GM19025 (cell line): ENCODE measurements at regions not wholly inside any gene's neighbourhood (a gene's known extent, or its start where the extent isn't known, plus 50 kb on each side); places are given as distances from the start of the nearest gene placed in this dataset.

ENCODE experiments used
- ATAC-seq: cut with Tn5 transposase; IDR thresholded peaks from one replicate; pipeline ENCODE4 v1.9.1; 2021; ENCODE audit warnings: mild to moderate bottlenecking, low read depth, moderate library complexity; ENCODE audit not compliant: unreplicated experiment

DNA sequence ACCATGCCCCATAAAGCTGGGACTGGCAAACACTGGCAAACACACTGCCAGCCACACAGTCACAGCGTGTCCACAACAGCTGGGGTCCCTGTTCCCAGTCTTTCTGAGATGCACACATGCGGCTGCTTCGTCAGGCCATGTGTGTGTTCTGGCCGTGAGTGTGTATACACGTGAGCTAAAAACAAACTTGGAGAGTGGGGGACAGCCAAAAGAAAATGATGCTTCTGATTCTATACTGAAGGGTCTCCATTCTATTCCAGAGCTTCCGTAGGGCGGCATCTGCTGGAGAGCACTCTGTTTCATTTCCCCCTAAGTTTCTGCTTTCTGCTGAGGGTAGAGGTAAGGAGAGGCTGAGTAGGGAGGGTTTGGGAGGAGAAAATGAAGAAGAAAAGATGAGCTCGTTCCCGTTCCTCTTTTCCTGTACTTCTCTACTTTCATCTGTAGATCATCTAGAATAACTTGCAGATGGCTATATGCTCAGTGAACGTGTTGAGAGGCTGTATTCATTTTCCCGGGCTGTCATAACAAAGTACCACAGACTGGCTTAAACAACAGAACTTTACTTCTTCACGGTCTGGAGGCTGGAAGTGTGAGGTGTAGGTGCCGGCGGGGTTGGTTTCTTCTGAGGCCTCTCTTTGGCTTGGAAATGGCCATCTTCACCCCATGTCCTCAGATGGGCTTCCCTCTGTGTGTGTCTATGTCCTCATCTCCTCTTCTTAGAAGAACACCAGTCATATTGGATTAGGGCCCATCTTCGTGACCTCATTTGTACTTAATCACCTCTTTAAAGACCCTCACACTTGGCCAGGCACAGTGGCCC is 151.6 kb downstream of the TOMM20 start:
- ATAC-seq = no peak

DNA sequence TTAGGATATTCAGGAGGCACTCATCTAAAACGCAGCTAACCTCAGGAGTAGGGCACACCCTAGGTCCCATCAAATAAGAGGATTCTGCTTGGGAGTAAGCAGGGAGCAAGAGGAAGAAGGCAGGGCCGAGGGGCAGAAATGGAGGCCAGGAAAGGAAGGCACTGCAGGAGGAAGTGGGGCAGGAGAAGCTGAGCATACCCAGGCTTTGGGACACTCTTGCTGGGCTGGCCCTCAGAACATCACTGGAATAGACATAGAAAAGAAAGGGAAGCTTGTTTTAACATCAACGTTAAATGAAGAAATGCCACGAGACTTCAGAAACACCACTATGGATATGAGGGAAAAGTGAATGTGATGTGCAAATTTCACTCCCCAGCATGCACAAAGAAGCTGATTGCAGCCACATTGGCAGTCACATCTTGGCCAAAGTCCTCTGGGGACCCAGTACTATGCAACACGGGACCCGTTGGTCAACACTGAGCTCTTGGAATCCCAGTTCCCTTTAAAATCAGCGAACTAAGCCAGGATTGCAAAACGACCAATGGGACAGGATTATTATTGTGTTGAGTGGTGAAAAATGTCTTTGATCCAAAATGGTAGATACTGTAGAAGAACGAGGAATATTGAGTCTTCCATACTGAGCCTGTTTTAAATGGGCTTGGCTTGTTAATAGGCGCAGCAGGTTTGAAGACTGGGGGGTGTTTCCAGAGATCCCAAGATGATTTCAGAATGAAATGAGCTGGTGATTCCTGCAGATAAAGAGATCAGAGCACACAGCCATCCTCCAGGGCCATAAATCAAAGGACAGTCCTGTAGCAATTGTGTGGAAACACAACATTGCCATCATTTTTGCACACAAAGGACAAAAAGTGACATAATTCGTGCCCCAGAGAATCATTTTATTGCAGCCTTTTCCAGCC is 152.4 kb downstream of the TOMM20 start:
- ATAC-seq = no peak

DNA sequence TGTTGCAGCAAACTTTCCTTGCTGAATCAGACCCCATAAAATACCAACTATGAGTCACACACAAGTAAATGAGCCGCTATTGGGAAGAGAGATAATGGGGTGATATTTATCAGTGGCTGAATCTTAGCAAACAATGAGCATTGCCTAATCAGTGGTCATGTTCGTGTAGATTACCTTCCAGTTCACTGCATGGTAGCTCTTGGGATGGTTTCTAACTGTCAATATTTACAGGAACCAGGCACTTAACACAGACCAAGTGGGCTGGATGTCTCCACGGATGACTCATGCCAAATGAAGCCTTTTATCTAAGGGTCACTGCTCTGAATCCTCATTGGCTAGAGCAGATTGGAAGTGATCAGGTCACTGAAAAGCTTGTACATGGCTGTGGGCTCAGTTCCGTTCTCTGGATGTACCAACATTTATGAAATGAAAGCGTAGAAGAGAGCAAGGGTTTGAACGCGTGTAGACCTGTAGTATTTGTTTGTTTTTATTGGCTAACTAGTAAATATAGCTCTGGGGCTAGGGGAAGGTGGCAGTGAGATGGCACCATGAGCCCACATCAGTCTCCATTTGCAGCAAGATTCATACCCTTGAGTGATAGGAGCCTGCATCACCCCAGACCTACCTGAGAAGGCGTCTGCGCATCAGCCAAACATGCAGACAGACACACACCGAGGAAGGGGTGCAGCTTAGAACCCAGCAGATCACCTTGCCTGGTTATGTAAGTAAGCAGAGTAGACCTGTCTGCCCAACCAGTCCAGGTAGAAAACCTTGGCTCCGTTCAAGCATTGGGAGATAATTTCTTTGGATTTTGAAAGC is 153.3 kb downstream of the TOMM20 start:
- no peak for ATAC-seq

DNA sequence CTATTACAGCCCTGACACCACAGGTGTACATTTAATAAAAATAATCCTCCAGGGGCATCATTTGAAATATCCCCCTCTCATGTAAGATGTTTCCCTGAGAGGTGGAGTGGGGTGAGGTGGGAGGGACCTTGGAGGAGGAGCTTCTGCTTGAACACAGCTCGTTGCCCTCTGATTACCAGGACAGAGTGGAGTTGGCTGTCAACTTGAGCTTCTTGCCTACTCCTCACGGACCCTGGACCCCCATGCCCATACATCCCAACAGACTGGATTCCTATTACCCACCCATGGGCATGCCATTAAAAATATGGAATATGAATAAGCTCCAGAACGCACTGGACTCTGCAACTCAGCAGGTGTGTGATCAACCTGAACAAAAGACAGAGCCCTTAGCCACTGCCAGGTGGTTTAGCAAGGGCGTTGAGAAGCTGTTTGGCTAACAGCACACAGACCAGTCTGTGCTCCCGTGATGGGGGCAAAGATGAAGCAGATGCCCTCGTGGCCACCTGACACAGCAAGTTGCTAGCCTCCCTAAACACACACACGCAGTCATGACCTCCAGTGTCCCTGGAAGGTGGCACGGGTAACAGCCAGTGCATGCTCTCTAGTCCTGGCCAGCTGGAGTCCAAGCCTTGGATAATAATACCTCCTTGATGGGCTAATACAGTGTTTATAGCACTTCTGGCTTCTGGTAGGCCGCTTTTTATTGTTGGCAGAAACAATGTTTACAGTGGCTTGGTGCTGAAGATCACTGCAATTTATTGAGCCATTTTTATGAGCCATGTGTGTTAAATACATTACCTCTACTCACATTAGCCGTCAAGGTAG is 155.0 kb downstream of the TOMM20 start:
- ATAC-seq = no peak

DNA sequence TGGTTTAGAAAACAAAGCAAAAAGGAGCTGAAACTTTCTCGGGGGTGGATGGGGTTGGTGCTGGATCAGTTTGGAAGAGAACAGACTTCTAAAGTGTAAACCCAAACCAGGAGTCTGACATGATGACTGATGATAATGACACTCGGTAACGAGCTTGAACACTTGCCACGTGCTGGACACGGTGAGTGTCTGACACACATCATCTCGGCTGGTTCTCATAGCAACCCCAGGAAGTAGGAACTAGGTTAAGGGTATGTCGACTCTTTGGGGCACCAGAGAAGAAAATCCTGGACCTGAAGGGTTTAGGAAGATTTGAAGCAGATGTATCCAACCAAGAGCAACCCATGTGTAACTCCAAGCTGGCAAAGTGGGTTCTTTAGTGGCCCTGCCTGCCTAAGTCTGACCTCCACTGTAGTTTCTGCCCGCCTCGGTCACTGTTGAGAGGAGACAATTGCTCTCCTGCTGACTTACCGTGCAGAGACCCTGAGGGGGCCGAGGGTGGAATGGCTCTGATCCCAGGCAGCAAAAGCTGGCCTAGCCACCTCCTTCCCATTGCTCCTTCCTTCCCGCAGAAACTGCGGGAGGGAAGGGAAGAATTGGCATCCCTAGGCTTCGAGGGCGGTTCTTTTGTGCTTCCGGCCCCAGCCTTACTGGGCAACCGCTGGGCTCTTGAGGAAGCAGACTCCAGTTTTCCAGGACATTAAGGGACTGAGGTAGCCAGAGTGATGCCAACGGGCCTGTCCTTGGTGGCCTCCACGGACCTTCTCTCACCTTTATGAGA is 156.0 kb downstream of the TOMM20 start:
- ATAC-seq = no peak

DNA sequence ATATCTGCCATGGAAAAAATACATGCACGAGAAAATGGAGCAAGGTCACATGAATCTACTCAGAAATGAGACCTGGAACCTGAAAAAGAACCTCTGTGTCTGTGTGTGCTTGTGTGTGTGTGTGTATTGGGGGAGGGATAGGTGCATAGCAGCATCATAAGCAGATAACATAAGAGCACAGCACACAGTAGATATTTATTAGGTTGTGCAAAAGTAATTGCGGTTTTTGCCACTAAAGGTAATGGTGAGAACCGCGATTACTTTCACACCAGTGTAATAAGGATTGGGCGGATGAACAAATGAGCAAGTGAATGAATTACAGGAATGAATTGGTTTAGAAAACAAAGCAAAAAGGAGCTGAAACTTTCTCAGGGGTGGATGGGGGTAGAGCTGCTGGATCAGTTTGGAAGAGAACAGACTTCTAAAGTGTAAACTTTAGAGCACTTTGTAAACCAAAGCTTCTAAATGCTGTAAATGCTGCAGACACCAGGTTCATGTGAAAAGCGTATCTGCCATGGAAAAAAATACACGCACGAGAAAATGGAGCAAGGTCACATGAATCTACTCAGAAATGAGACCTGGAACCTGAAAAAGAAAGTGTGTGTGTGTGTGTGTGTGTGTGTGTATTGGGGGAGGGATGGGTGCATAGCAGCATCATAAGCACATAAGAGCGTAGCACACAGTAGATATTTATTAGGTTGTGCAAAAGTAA is 156.9 kb downstream of the TOMM20 start:
- ATAC-seq = no peak

DNA sequence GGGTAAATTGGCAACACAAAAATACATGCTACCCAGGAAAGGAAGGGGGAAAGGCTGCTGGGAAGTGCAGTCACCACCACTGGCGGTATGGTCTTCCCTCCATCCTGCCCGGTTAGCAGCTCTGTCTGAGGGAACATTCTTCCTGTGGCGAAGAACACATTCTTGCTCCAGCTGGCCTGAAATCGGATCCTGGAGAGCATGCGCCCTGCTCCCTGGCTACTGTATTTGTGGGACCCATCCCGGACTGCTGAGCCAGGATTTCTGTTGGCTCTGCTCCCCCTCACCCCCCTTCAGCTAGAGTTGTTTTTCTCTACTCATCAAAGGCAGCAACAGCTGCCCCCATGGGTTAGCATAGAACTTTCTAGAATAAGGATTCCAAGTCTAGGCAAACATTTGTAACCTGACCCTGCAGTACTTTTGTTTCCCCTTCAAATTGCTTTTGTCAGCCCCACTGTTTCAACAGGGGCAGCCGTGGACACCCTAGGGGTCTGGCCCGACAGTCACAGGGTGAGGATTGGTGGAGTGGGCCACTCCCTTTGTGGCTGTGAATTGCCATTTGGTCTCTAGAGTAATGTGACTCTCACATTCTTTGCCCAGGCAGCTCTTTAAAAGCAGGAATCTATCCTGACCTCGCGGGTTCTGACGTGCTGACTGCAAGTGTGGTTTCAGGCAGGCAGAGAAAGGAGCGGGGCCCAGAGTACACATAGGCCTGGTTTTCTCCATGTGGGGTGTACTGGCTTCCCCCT is 157.7 kb downstream of the TOMM20 start:
- no peak for ATAC-seq

DNA sequence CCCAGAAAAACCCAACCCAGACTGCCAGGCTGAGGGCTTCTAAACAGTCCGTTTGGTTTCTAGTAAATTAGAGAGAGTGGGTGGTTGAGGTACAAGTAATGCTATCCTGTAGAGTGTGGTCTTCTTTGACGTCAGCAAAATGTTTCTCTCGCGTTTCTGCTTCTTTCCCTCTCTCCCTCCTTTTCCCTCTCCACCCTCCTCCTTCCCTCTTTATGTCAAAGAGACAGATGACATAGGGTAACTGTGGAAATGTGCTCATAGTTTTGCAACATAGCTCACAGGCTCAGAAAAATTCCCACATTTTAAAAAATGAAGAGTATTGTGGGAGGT is 158.3 kb downstream of the TOMM20 start:
- ATAC-seq = no peak

DNA sequence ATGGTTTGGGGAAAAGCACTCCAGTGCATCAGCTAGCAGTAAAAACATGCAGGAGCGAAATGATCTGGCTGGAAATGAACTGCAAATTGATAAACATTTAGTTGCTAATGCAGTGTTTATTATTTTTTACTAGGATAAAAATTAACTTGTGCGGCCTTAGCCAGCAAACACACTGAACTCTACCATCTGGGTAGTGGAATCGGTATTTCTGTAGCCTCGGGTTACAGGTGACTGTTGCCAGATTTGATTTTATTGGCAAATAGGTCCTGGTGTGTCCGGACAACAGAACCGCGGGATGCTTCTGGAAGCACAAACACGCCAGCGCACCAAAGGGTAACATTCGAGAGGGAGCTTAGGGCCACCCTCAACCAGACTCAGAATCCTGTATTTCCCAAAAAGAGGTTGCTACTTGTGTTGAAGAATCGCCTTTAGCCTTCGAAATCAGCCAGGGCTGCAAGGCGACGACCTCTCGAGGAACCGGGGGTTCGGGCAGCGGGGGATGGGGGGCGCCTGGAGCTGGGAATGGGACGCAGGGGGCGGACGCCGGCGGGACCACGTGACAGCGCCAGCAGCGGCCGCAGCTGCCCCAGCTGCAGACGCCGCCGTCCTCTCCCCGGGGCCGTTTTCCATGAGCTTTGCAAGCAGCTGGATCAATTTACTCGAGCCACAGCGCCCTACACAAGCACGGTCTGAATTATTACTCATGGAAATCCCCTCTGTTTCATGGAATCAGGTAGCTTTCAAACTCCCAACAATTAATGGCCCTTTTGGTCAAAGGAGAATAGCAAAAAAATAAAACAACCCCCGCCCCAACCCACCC is 158.8 kb downstream of the TOMM20 start:
- no peak for ATAC-seq

DNA sequence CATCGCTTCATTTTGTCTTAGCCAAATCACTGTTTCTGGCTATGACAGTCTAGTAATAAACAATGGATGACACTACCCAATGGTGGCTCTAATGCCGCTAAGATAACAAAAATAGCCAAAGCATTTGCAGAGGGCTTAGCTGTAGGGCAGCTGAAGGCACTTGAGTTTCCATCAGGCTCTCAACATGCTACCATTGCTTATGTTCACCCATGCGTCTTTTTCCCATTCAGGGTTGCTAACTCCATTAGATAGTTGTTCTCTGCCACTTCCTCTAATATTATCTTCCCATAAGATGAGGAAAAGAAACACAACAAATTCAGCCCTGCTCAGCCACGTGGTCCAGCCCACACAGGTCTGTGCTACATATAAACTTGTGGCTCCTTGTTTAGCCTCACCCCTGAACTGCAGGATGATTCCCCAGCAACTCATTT is 159.6 kb downstream of the TOMM20 start:
- ATAC-seq = no peak

DNA sequence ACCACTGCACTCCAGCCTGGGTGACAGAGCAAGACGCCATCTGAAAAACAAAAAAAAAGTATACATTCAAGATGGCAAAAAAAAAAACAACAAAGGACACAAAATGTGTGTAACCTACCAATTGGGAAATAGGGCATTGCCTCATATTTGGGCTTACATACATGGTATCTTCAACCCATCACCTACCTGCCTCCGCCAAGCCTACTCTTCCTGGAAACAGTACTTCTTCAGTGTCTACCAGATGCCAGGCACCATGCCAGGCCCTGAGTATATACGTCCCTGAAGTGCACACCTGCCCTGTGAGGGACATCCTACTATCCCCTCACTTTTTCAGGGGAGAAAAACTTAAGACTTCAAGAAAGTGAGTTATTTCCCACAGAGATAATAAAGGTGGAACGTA is 160.2 kb downstream of the TOMM20 start:
- ATAC-seq = no peak

DNA sequence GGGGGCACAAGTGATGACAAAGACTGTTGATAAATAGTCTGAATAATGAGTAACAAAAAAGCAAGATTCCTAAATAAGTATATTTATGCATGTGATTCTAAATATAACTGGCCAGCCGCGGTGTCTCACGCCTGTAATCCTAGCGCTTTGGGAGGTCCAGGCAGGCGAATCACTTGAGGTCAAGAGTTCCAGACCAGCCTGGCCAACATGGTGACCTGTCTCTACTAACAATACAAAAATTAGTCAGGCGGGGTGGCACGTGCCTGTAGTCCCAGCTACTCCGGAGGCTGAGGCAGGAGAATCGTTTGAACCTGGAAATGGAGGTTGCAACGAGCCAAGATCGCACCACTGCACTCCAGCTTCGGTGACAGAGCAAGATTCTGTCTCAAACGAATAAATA is 161.5 kb downstream of the TOMM20 start:
- no peak for ATAC-seq

DNA sequence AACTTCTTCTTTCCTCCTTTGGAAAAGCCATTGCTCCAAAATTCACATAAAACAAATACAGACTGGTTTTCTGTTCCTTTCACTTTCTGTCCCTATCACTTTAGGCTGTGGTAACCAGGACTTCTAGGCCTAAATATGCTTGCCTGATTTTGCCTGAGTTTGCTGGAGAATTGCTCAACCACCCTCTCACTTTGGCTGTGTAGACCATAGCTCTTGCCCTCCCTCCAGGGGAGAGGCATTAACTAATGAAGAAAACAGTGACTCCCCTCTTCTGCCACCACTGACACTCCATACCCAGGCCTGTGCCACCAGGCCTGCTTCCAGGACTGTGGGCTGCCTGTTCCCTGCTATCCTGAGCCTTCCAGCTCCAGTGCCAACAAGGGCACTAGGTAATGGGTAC is 163.5 kb downstream of the TOMM20 start:
- ATAC-seq = no peak

DNA sequence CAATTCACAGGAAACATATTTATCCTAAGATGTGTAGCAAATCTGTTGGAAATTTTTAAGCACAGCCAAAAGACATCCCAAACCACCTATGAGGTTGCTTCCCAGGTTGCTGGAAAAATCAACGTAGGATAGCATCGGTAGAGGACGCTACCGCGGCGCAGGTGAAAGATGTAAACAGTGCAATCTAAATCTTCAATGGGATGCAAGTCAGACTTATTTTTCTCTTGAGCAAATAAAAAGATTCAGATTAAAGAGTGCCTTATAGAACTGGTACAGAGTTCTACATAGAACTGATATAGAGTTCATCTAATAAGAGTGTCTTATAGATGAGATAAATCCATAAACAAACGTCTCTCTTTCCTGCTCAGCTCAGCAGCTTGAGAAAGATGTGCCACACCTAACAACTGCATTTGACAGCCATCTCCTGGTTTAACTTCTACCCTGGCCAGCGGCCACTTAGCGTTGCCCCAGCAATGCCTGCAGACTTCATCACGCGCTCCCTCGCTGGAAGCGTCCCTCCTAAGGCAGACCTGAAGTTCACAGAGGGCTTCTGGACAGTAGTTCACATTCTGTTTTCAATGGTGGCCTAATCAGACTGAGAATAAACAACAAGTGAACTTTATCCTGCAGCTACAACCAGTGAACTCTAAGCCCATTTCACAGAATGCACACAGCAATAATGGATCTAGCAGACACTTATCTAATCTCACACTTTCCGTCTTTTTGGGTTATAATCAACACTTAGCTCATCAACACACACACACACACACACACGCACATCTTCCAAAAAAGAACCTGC is 164.5 kb downstream of the TOMM20 start:
- no peak for ATAC-seq

DNA sequence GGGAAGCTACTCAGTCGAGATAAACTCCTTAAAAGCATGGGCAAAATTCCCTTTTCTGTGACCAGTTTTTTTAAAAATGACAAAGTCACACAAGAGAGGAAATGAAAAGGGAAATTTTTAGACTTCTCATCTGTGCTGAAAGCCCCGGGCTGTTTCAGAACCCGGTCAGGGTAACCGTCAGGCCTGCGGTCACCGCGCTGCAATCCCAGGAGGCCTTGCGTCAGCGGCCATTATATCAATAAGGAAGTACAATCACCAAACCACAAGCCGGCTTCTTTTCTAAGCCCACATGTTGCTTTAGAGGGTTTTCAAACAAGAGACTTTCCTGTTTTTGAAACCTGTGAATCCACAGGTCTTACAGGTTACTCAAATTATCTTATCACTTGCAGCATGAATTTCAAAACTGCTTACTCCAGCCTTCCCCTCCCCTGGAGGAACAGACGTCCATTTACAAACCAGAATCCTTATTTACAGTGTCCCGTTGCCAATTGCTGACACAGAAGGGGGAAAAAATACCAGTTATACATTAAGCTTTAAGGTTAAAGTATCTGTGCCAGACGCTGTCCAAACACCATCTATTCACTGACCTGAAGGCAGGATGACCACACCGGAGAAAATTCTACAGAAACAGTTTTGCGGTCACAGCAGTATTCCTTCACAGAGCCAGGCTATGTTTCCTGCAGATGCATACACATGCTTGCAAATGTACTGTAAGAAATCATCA is 165.3 kb downstream of the TOMM20 start:
- ATAC-seq = peak; percentile 90
